ENCODE measurements at regions not wholly inside any gene's neighbourhood (a gene's known extent, or its start where the extent isn't known, plus 50 kb on each side); places are given as distances from the start of the nearest gene placed in this dataset.

DNA sequence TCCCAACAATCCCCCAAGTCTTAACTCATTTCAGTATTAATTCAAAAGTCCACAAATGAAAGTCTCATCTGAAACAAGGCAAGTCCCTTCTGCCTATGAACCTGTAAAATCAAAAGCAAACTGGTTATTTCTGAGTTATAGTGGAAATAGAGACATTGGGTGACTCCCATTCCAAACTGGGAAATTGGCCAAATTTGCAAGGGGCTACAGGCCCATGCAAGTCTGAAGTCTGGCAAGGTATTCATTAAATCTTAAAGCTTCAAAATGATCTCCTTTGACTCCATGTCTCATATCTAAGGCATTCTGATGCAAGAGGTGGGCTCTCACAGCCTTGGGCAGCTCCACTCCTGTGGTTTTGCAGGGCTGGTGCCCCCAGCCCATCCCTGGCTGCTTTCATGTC is 167.9 kb downstream of the HTR1A start:
- TF ChIP-seq, protein P1, sequence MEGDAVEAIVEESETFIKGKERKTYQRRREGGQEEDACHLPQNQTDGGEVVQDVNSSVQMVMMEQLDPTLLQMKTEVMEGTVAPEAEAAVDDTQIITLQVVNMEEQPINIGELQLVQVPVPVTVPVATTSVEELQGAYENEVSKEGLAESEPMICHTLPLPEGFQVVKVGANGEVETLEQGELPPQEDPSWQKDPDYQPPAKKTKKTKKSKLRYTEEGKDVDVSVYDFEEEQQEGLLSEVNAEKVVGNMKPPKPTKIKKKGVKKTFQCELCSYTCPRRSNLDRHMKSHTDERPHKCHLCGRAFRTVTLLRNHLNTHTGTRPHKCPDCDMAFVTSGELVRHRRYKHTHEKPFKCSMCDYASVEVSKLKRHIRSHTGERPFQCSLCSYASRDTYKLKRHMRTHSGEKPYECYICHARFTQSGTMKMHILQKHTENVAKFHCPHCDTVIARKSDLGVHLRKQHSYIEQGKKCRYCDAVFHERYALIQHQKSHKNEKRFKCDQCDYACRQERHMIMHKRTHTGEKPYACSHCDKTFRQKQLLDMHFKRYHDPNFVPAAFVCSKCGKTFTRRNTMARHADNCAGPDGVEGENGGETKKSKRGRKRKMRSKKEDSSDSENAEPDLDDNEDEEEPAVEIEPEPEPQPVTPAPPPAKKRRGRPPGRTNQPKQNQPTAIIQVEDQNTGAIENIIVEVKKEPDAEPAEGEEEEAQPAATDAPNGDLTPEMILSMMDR (IDR thresholded peaks at IDR 0.05), result no peak
- no peak for TF ChIP-seq POLR2A (IDR thresholded peaks at IDR 0.05)
